LNCaP clone FGC (cell line): ENCODE measurements at regions not wholly inside any gene's neighbourhood (a gene's known extent, or its start where the extent isn't known, plus 50 kb on each side); places are given as distances from the start of the nearest gene placed in this dataset.

ENCODE experiments used
- DNase-seq: peaks from one replicate; pipeline ENCODE4 v3.0.0-alpha.2; 2011; ENCODE audit warnings: low read depth
- H3K4me3 ChIP-seq: 2 replicates; pipeline ENCODE4 v1.5.1; 2011; ENCODE audit warnings: mild to moderate bottlenecking, low read depth, low read length, control low read depth
- TF ChIP-seq, protein P1 (sequence below): IDR thresholded peaks from 2 replicates; pipeline ENCODE4 v1.5.1; 2012; ENCODE audit warnings: mild to moderate bottlenecking; ENCODE audit not compliant: control insufficient read depth, insufficient read depth; ENCODE audit errors: extremely low read depth

DNA sequence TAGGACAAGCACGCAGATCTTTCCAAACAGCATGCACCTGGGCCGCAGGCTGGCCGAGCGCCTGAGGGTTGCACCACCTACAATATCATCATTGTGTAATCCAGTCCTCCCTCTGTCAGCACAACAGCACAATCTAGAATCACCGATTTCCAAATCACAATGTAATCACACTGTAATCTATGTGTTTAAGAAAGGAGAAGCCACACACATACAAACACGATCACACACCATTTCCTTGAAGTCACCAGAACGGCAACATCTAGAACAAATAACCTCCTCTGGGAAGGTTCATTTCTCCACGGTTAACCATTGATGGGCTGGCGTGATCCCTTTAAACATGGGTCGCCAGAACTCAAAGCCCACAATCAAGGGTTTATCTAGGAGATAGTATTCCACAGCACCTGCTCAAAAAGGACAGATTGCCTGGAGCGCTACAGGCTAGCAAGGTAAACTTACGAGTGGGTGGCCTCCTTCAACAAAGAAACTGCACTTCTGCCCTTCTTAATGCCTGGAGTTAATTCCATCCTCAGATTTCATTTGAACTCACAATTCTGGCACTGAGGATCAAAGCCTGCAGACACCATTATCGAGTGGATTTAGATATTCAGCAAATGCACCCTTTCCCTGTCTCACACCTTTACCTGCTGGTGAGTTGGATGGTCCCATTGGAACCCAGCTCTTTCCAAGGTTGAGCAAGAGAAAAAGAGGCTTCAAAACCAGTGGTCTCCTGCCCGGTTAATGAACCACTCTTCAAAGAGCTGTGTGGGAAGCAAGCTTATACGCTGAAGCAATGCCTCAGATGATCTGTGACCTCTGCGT, 83.8 kb upstream of the FOXQ1 start:
- H3K4me3 ChIP-seq, result no peak overlapping the region
- no peak for DNase-seq
- TF ChIP-seq, protein P1, sequence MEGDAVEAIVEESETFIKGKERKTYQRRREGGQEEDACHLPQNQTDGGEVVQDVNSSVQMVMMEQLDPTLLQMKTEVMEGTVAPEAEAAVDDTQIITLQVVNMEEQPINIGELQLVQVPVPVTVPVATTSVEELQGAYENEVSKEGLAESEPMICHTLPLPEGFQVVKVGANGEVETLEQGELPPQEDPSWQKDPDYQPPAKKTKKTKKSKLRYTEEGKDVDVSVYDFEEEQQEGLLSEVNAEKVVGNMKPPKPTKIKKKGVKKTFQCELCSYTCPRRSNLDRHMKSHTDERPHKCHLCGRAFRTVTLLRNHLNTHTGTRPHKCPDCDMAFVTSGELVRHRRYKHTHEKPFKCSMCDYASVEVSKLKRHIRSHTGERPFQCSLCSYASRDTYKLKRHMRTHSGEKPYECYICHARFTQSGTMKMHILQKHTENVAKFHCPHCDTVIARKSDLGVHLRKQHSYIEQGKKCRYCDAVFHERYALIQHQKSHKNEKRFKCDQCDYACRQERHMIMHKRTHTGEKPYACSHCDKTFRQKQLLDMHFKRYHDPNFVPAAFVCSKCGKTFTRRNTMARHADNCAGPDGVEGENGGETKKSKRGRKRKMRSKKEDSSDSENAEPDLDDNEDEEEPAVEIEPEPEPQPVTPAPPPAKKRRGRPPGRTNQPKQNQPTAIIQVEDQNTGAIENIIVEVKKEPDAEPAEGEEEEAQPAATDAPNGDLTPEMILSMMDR, result no peak

DNA sequence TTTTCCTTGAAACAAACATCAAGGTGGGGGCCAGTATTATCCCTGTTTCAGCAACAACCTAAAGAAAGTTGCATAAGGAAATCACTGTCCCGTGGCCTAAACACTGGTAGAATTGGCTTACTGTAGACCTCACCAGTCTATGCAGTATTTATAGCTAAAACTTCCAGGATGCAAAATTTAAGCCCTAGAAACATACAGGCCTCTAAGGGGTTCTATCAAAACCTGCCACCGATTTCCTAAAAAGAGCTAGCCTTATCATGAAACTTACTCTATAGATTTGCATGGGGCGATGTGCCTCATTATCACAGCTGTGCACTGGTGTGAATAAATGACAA, 84.3 kb upstream of the FOXQ1 start:
- no peak for DNase-seq
- TF ChIP-seq, protein P1, result no peak
- no peak overlapping the region for H3K4me3 ChIP-seq

- TF ChIP-seq, protein P1, result no peak
- DNase-seq, result no peak
- H3K4me3 ChIP-seq, result no peak overlapping the region
Observed at GRCh38 chr6:1226277-1227099, 85.4 kb upstream of the FOXQ1 start.

DNA sequence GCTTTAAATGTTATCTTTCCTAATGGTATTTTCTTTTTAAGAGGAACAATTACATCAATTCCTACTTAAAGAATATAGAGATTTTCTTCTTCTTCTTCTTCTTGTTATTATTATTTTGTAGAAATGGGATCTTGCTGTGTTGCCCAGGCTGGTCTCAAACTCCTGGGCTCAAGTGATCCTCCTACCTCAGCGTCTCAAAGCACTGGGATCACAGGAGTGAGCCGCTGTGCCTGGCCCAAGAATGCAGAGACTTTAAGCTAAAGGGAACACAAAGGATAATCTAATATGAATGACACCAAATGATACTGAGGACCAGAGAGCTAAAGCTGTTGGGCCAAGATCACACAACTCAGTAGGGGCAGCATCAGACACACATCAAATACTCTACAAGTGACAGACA, 87.4 kb upstream of the FOXQ1 start:
- DNase-seq, result no peak
- TF ChIP-seq, protein P1, result no peak
- no peak overlapping the region for H3K4me3 ChIP-seq

- TF ChIP-seq, protein P1, result no peak
- no peak for DNase-seq
- H3K4me3 ChIP-seq, result no peak overlapping the region
Observed at GRCh38 chr6:1222728-1223595, 88.9 kb upstream of the FOXQ1 start.

GRCh38 chr6:1217396-1217795, 94.5 kb upstream of the FOXQ1 start:
- TF ChIP-seq, protein P1, result no peak
- no peak overlapping the region for H3K4me3 ChIP-seq
- no peak for DNase-seq
